ENCODE measurements at regions not wholly inside any gene's neighbourhood (a gene's known extent, or its start where the extent isn't known, plus 50 kb on each side); places are given as distances from the start of the nearest gene placed in this dataset.
"Not testable (repeated sequence)": the region's sequence is repeated elsewhere in the genome, so short reads cannot be mapped to it uniquely, and the experiment has no call there.

DNA sequence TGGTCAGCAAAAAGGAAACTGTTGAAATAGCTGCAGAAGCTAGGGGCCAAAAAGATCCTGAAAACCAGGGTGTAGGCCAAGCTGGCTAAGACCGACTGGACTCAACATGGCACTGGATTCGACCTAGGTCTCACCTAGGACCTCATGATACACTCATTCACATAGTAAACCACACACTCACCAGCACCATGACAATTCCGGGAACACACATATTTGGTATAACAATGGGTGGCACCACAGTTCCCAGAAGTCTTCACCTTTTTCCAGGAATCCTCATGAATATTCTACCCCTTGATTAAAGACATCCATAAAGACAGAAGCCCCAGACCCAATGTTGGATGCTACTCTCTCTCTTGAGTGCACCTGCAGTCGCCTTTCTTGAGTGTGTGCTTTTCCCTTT lies 460.1 kb downstream of the TMEM114 start:
- DNase-seq: no peak
- Histone ChIP-seq H3K27me3 (no peaks in the 10 kb centered on the region), H3K36me3 (no peaks in the 10 kb centered on the region), H3K9me3 (no peaks in the 10 kb centered on the region; the same call in none of the 2 replicates), H3K4me3 (ENCODE audit: low read depth, low read length) (no peak overlapping the region), H3K4me1 (no peaks in the 10 kb centered on the region)
- TF ChIP-seq, protein P1, sequence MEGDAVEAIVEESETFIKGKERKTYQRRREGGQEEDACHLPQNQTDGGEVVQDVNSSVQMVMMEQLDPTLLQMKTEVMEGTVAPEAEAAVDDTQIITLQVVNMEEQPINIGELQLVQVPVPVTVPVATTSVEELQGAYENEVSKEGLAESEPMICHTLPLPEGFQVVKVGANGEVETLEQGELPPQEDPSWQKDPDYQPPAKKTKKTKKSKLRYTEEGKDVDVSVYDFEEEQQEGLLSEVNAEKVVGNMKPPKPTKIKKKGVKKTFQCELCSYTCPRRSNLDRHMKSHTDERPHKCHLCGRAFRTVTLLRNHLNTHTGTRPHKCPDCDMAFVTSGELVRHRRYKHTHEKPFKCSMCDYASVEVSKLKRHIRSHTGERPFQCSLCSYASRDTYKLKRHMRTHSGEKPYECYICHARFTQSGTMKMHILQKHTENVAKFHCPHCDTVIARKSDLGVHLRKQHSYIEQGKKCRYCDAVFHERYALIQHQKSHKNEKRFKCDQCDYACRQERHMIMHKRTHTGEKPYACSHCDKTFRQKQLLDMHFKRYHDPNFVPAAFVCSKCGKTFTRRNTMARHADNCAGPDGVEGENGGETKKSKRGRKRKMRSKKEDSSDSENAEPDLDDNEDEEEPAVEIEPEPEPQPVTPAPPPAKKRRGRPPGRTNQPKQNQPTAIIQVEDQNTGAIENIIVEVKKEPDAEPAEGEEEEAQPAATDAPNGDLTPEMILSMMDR (IDR thresholded peaks at IDR 0.05; ENCODE audit: low read depth, low read length): no peak

DNA sequence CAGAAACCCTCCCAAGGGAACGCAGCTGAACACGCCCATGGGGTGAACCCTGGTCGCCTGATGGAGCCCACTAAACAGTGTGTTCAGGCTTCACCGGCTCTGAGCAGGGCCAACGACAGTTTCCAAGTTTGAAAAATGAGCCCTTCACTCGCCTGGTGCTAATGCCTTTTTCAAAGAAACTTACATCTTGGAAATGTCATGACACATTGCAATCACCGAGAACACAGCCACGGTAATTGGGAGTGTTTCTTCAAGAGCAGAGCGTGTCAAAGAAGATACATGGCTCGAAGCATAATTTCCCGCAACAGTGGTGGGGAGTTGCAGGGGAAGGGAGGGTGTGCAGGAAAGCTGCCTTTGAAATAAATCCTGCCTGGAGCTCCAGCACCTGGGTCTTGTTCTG lies 463.2 kb downstream of the TMEM114 start:
- Histone ChIP-seq H3K27me3 (no peaks in the 10 kb centered on the region), H3K4me1 (no peaks in the 10 kb centered on the region), H3K4me3 (ENCODE audit: low read depth, low read length) (no peak overlapping the region), H3K9me3 (no peaks in the 10 kb centered on the region; the same call in none of the 2 replicates), H3K36me3 (no peaks in the 10 kb centered on the region)
- no peak for DNase-seq
- TF ChIP-seq, protein P1 (IDR thresholded peaks at IDR 0.05; ENCODE audit: low read depth, low read length): no peak

DNA sequence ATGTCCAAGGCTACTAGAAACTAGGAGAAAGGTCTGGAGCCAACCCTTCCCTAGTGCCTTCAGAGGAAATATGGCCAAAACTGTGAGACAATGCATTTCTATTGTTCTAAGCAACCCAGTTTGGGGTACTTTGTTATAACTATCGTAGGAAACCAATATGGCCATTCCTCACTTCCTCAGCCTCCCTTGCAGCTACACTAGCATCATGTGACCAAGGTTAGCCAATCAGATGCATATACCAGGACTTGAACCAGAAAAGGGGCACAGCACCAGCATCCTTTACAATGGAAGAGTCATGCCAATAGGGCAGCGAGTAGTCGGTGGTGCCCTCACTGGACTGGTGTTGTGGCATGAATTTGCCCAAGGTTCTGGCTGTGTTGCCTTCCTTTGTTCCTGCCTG lies 464.0 kb downstream of the TMEM114 start:
- no peak overlapping the region for H3K4me3 ChIP-seq (ENCODE audit: low read depth, low read length)
- DNase-seq: no peak
- no peaks in the 10 kb centered on the region for H3K27me3 ChIP-seq
- no peaks in the 10 kb centered on the region for H3K4me1 ChIP-seq
- H3K9me3 ChIP-seq: no peaks in the 10 kb centered on the region; the same call in none of the 2 replicates
- no peaks in the 10 kb centered on the region for H3K36me3 ChIP-seq
- TF ChIP-seq, protein P1 (IDR thresholded peaks at IDR 0.05; ENCODE audit: low read depth, low read length): no peak

DNA sequence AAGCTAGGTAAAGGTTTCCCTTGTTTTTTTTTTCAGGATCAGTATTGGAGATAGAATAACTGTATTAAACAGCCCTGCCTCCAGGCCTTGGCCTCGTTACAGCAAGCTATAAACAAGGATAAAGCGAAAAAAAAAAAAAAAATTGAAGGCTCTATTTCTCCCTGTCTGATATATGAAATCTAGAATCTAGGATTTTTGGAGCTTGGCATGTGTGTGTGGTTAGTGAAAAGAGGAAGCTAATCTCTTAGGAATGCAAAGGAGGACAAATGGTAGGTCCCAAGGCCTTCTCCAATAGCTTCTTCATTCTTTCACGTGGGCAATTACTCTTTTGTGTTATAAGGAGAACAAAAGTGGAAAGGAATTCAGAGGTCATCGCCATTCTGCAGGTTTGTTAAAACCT lies 470.3 kb downstream of the TMEM114 start:
- no peaks in the 10 kb centered on the region; the same call in 1 of the 2 replicates for H3K9me3 ChIP-seq
- TF ChIP-seq, protein P1 (IDR thresholded peaks at IDR 0.05; ENCODE audit: low read depth, low read length): no peak
- H3K4me1 ChIP-seq: no peaks in the 10 kb centered on the region
- no peak for DNase-seq
- H3K27me3 ChIP-seq: no peaks in the 10 kb centered on the region
- H3K36me3 ChIP-seq: no peaks in the 10 kb centered on the region
- no peak overlapping the region for H3K4me3 ChIP-seq (ENCODE audit: low read depth, low read length)

DNA sequence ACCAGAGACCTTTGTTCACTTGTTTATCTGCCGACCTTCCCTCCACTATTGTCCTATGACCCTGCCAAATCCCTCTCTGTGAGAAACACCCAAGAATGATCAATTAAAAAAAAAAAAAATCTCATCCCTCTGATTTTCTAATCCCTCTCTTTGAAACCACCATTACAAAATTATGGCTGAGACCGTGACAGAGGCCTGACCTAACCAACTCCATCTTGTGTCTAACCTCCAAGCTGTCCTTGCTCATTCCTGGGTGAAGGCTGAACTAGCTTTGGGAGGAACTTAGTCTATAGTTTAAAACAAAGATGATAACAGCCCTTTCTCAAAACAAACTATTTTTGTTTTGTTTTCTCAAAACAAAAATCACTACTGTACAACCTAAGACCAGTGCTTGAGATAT lies 474.5 kb downstream of the TMEM114 start:
- Histone ChIP-seq H3K27me3 (no peaks in the 10 kb centered on the region), H3K36me3 (no peaks in the 10 kb centered on the region), H3K4me1 (no peaks in the 10 kb centered on the region), H3K9me3 (no peaks in the 10 kb centered on the region), H3K4me3 (ENCODE audit: low read depth, low read length) (no peak overlapping the region)
- no peak for DNase-seq
- TF ChIP-seq, protein P1 (IDR thresholded peaks at IDR 0.05; ENCODE audit: low read depth, low read length): no peak

DNA sequence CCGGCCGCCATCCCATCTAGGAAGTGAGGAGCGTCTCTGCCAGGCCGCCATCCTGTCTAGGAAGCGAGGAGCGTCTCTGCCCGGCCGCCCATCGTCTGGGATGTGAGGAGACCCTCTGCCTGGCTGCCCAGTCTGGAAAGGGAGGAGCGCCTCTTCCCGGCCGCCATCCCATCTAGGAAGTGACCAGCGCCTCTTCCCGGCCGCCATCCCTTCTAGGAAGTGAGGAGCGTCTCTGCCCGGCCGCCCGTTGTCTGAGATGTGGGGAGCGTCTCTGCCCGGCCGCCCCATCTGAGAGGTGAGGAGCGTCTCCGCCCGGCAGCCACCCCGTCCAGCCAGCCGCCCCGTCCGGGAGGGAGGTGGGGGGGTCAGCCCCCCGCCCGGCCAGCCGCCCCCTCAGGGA lies 475.4 kb downstream of the TMEM114 start:
- not testable (repeated sequence) for DNase-seq; H3K27me3 ChIP-seq; H3K9me3 ChIP-seq; H3K4me3 ChIP-seq (ENCODE audit: low read depth, low read length); H3K4me1 ChIP-seq; H3K36me3 ChIP-seq

DNA sequence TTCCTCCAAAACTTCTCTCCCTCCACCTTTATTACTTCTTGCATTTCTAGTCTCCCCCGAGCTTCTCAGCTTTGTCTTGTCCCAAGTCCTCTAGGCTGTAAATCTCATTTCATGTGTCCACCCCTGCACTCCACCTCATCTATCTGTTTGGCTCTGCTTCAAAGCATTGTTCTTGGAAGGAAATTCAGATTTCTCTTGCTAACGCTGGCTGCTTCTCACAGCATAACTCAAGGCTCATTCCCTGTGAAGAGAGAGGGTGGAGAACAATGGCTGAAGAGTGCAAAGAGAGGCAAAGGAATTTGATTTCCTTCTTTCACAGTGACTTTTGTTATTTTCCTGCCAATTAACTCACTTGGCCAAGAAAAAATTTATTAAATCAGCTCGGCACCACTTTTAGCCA lies 476.5 kb downstream of the TMEM114 start:
- Histone ChIP-seq H3K4me3 (ENCODE audit: low read depth, low read length) (no peak overlapping the region), H3K9me3 (no peaks in the 10 kb centered on the region), H3K36me3 (no peaks in the 10 kb centered on the region), H3K4me1 (no peaks in the 10 kb centered on the region), H3K27me3 (no peaks in the 10 kb centered on the region)
- TF ChIP-seq, protein P1 (IDR thresholded peaks at IDR 0.05; ENCODE audit: low read depth, low read length): no peak
- DNase-seq: no peak

Data from BE2C (cell line).